Activated naive CD4-positive, alpha-beta T cell treated with Interleukin-2 at 50 U/mL for 16 hours (primary cell): ENCODE measurements at regions not wholly inside any gene's neighbourhood (a gene's known extent, or its start where the extent isn't known, plus 50 kb on each side); places are given as distances from the start of the nearest gene placed in this dataset.
"Not testable (repeated sequence)": the region's sequence is repeated elsewhere in the genome, so short reads cannot be mapped to it uniquely, and the experiment has no call there.

Experiments used
- DNase-seq: peaks from one replicate; pipeline ENCODE4 v3.0.0-alpha.2; 2020

GRCh38 chr10:35950701-35951100, 308.6 kb upstream of the FZD8 start:
- DNase-seq, result no peak

GRCh38 chr10:35950226-35950625, 308.1 kb upstream of the FZD8 start:
- no peak for DNase-seq

- no peak for DNase-seq
Observed at GRCh38 chr10:35949811-35950211, 307.7 kb upstream of the FZD8 start.

- no peak for DNase-seq
Observed at GRCh38 chr10:35946556-35946955, 304.5 kb upstream of the FZD8 start.

GRCh38 chr10:35942057-35942456, 300.0 kb upstream of the FZD8 start:
- no peak for DNase-seq

- DNase-seq, result no peak
Observed at GRCh38 chr10:35940141-35941041, 298.3 kb upstream of the FZD8 start.

- no peak for DNase-seq
Observed at GRCh38 chr10:35938160-35938559, 296.1 kb upstream of the FZD8 start.

GRCh38 chr10:35937546-35937945, 295.4 kb upstream of the FZD8 start:
- no peak for DNase-seq

GRCh38 chr10:35934642-35934995, 292.5 kb upstream of the FZD8 start:
- DNase-seq, result no peak

- DNase-seq, result no peak
Observed at GRCh38 chr10:35933940-35934641, 292.0 kb upstream of the FZD8 start.

- no peak for DNase-seq
Observed at GRCh38 chr10:35933491-35933890, 291.4 kb upstream of the FZD8 start.

- not testable (repeated sequence) for DNase-seq
Observed at GRCh38 chr10:35929962-35930361, 287.9 kb upstream of the FZD8 start.

GRCh38 chr10:35928748-35929147, 286.7 kb upstream of the FZD8 start:
- no peak for DNase-seq

- no peak for DNase-seq
Observed at GRCh38 chr10:35927990-35928488, 285.9 kb upstream of the FZD8 start.

GRCh38 chr10:35927341-35927740, 285.2 kb upstream of the FZD8 start:
- DNase-seq, result no peak

GRCh38 chr10:35926846-35927245, 284.8 kb upstream of the FZD8 start:
- no peak for DNase-seq

- no peak for DNase-seq
Observed at GRCh38 chr10:35925493-35925892, 283.4 kb upstream of the FZD8 start.

- DNase-seq, result no peak
Observed at GRCh38 chr10:35924759-35925158, 282.7 kb upstream of the FZD8 start.

- no peak for DNase-seq
Observed at GRCh38 chr10:35922876-35923600, 280.9 kb upstream of the FZD8 start.

- no peak for DNase-seq
Observed at GRCh38 chr10:35921866-35922350, 279.8 kb upstream of the FZD8 start.

- no peak for DNase-seq
Observed at GRCh38 chr10:35916791-35917190, 274.7 kb upstream of the FZD8 start.

- no peak for DNase-seq
Observed at GRCh38 chr10:35913628-35914027, 271.5 kb upstream of the FZD8 start.
